ENCODE measurements at regions not wholly inside any gene's neighbourhood (a gene's known extent, or its start where the extent isn't known, plus 50 kb on each side); places are given as distances from the start of the nearest gene placed in this dataset.
"Not testable (repeated sequence)": the region's sequence is repeated elsewhere in the genome, so short reads cannot be mapped to it uniquely, and the experiment has no call there.

DNA sequence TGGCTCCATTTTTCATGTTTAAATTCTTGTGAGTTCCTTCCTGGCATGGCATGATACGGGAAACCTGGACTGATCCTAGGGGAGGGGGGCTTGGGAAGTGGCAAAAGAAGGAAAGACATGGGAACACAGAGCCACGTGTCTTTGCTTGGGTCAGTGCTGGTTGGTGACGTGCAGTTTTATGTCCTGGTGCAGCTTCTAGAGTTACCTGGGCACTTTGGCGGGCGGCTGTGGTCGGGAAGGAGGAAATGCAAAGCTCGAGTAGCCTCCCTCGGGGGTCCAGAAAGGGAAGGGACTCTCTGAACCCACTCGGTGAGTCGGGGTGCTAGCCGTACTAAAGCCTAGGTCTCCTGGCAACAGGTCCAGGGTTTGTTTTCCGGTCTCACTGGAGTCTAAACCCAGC is 94.6 kb downstream of the APOB start:
- H3K36me3 Mint-ChIP-seq (ENCODE audit: insufficient read depth in 2 of 2), result no peaks in the 10 kb centered on the region
- H3K27me3 Mint-ChIP-seq (ENCODE audit: low read depth), result no peaks in the 10 kb centered on the region
- no peak overlapping the region for H3K4me3 Mint-ChIP-seq
- DNase-seq, result no peak
- no peak overlapping the region for H3K27ac Mint-ChIP-seq
- H3K9me3 Mint-ChIP-seq, result no peaks in the 10 kb centered on the region
- ATAC-seq (replicated peaks in 1 of 2), result no peak
- no peaks in the 10 kb centered on the region for H3K4me1 Mint-ChIP-seq (ENCODE audit: low read depth)

DNA sequence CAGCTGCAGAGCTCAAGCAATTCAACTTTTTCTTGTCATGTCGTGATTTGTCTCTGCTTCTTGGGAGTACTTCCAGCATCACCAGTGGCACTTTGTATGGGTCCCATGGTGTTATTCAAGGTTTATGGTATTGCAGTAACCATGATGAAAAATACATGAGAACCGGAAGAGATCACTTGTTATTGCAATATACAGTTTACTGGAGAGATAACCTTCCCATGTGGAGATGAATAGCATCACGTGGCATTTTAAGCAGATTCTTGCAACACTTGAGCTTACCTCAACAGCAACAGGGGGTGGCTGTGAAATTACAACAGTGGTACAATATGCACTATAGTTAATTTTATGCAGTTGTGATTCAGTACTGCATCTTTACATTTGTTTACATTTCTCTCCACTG is 97.4 kb downstream of the APOB start:
- Mint-ChIP-seq H3K36me3 (ENCODE audit: insufficient read depth in 2 of 2) (no peaks in the 10 kb centered on the region), H3K4me1 (ENCODE audit: low read depth) (no peaks in the 10 kb centered on the region), H3K4me3 (no peak overlapping the region), H3K9me3 (no peaks in the 10 kb centered on the region), H3K27ac (no peak overlapping the region), H3K27me3 (ENCODE audit: low read depth) (no peaks in the 10 kb centered on the region)
- DNase-seq (no peak), ATAC-seq (replicated peaks in 1 of 2) (no peak)

DNA sequence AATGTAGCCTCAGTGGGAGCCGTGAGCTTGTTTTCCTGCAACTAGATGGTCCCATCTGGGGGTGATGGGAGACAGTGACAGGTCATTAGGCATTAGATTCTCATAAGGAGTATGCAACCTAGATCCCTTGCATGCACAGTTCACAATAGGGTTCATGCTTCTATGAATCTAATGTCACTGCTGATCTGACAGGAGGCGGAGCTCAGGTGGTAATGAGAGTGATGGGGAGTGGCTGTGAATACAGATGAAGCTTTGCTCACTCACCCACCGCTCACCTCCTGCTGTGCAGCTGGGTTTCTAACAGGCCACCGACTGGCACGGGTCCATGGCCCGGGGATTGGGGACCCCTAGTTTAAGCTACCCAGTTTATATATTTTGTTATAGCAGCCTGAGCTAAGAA is 100.2 kb downstream of the APOB start:
- H3K4me3 Mint-ChIP-seq; H3K9me3 Mint-ChIP-seq; ATAC-seq (replicated peaks in 1 of 2); H3K27me3 Mint-ChIP-seq (ENCODE audit: low read depth); H3K4me1 Mint-ChIP-seq (ENCODE audit: low read depth); H3K27ac Mint-ChIP-seq; H3K36me3 Mint-ChIP-seq (ENCODE audit: insufficient read depth in 2 of 2); DNase-seq: not testable (repeated sequence)

DNA sequence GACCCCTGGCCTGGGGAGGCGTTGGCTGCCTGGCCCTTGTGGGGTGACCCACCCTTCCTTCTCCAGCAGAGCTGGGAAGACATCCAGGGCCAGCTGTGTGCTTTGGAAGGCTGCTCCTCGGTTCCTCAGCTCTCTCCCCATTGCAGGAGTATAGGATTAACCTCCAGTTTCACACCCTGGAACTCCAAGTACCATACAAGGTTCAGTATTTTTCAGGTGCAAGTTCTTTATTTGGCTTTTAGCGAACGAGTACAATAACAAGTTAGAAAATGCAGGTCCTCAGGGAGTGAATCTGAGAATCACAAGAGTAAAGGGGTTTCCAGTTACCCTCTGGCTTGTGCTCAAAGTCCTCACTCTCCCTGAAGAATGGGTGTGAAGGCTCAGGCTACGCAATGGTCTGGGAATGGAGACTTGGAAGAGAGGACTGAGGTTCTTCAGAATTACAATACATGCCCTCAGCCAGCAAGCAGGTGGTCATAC is 101.2 kb downstream of the APOB start:
- Mint-ChIP-seq H3K27me3 (ENCODE audit: low read depth) (peaks cover under 1% of the 10 kb centered on the region), H3K36me3 (ENCODE audit: insufficient read depth in 2 of 2) (no peaks in the 10 kb centered on the region), H3K9me3 (no peaks in the 10 kb centered on the region), H3K4me1 (ENCODE audit: low read depth) (no peaks in the 10 kb centered on the region), H3K27ac (no peak overlapping the region), H3K4me3 (no peak overlapping the region)
- DNase-seq (no peak), ATAC-seq (replicated peaks in 1 of 2) (no peak)

DNA sequence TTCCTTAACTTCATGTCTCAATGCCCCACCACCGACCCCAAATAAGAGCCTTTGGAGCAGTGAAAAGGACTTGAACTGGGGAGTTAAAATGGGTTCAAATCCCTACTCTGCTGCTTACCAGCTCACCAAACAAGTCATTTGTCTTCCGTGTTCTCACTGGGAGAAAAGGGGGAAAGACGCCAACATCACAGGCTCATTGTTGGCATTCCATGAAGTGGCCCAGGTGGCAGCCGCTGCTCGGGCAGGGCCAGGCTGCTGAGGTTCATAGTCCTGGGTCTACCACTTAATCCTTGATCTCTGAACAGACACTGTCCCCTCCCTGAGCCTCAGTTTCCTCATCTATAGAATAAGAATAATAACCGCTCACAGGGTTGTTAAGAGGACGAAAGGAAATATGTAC is 103.0 kb downstream of the APOB start:
- H3K27ac Mint-ChIP-seq, result no peak overlapping the region
- H3K9me3 Mint-ChIP-seq, result no peaks in the 10 kb centered on the region

DNA sequence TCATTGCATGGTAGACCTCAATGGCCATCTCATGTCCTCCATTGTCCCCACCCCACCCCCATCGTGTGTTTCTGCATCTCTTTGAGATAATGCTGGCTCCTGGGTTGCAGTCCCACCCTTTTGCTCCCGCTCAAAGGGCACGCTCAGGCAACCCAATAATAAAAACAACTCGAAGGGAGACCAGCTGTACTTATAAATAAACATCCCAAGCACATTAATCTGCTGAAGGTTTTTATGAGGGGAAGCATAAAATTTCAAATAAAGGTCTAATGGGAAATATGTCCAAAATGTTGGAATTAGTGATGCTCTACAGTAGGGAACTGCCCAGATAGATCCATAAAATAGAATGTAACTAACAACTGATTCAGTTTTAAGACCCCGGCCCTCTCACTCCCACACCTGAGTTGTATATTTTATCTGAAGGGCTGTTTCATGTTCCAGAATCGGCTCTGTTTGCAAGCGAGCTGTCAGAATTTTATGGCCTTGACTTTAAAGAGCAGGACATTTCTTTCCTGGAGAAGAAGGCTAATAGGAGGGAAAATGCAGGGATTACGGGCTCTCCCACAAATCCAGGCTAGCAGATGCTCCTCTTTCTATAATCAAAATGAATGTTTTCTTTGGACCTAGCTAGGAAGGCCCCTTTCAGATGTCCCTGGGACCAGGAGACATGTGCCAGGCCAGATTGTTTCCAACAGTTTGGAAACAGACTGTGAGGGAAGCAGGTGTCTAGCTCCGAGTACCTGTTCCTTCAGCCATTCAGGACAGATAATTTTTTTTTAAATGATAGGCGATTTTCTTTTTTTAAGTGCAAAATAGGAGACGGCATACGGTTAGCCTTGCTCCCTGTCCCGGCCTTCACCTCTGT is 103.7 kb downstream of the APOB start:
- ATAC-seq (replicated peaks in 1 of 2), result no peak
- DNase-seq, result no peak
- Mint-ChIP-seq H3K27ac (no peak overlapping the region), H3K9me3 (no peaks in the 10 kb centered on the region), H3K27me3 (ENCODE audit: low read depth) (peaks cover 8% of the 10 kb centered on the region), H3K36me3 (ENCODE audit: insufficient read depth in 2 of 2) (no peaks in the 10 kb centered on the region), H3K4me3 (no peak overlapping the region), H3K4me1 (ENCODE audit: low read depth) (no peaks in the 10 kb centered on the region)

More for the DNA sequence above, 103.0 kb downstream of the APOB start:
- Mint-ChIP-seq H3K4me1 (ENCODE audit: low read depth) (no peaks in the 10 kb centered on the region), H3K27me3 (ENCODE audit: low read depth) (peaks cover 8% of the 10 kb centered on the region), H3K36me3 (ENCODE audit: insufficient read depth in 2 of 2) (no peaks in the 10 kb centered on the region), H3K4me3 (no peak overlapping the region)
- ATAC-seq (replicated peaks in 1 of 2) (no peak), DNase-seq (no peak)

DNA sequence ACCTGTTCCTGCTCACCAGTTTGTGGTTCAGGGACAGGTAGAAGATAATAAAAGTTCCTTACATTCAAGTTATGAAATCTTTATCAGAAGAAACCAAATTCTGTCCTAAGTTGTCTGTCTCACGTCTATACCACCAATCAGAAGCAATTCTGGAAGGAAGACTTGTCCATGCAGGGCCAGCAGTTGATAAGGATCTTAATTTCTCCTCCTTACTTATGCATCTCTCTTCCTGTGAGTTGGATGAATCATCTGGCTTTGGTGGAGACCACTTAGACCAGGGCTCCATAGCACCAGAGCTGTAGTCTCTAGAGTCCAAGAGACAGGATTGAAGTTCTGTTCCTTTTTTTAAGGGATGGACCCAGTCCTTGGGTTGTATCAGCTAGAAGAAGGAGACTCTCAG is 106.5 kb downstream of the APOB start:
- H3K4me3 Mint-ChIP-seq, result no peak overlapping the region
- no peaks in the 10 kb centered on the region for H3K4me1 Mint-ChIP-seq (ENCODE audit: low read depth)
- no peak for DNase-seq
- no peaks in the 10 kb centered on the region for H3K36me3 Mint-ChIP-seq (ENCODE audit: insufficient read depth in 2 of 2)
- peaks cover 8% of the 10 kb centered on the region for H3K27me3 Mint-ChIP-seq (ENCODE audit: low read depth)
- H3K27ac Mint-ChIP-seq, result no peak overlapping the region
- no peak for ATAC-seq (replicated peaks in 1 of 2)
- no peaks in the 10 kb centered on the region for H3K9me3 Mint-ChIP-seq

DNA sequence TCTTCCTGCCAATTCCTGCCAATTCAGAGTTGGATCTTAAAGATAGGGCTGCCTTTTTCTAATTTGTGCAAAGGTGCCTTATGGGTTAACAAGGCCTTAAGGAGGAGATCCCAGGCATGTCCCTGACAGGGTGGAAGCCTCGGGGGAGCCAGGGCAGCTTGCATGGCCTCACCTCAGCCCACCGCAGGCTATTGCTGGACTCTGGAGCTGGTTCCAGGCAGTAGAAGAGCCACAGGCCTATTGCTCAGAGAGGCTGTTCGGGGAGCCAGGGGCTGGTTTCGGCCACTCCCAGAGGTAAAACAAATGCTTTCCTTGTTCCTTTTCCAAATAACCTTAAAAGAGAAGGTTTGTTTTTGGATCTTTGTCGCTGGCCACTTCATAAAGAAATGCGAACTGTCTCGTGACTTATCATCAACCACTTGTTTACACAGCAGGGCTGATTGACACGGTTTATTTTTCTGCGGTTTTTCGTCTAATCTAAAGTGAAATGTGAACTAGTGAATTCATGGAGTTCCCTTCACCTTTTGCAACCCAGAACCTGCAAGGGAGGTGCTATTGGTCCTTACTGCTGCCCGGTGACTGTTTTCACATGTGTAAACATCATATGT is 108.6 kb downstream of the APOB start:
- ATAC-seq (replicated peaks in 1 of 2) (no peak), DNase-seq (no peak)
- Mint-ChIP-seq H3K4me1 (ENCODE audit: low read depth) (no peaks in the 10 kb centered on the region), H3K27me3 (ENCODE audit: low read depth) (peaks cover 14% of the 10 kb centered on the region), H3K27ac (no peak overlapping the region), H3K9me3 (peaks cover 0 to 1% of the 10 kb centered on the region in 2 donors), H3K36me3 (ENCODE audit: insufficient read depth in 2 of 2) (no peaks in the 10 kb centered on the region), H3K4me3 (no peak overlapping the region)

DNA sequence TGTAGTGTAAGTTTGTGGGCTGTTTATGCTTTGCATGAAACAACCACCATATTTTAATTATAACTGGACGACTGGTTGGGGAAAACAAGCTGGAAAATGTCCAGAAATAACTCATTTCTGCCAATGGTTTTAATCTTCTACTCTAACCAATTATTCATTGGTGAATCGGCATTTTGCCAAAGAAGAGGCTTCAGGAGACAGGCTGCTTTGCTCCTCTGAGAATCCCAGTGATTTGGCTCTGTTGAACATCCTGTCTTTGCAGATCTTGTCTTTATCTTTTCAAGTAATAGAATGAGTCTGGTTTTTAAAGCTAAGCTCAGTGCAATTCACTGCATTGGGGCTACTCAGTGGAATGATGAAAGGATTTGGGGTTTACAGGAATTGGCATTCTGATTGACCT is 109.6 kb downstream of the APOB start:
- Mint-ChIP-seq H3K27ac (no peak overlapping the region), H3K27me3 (ENCODE audit: low read depth) (peaks cover 15% of the 10 kb centered on the region), H3K36me3 (ENCODE audit: insufficient read depth in 2 of 2) (no peaks in the 10 kb centered on the region), H3K9me3 (peaks cover under 1 to 3% of the 10 kb centered on the region in 2 donors), H3K4me1 (ENCODE audit: low read depth) (no peaks in the 10 kb centered on the region), H3K4me3 (no peak overlapping the region)
- no peak for DNase-seq
- no peak for ATAC-seq (replicated peaks in 1 of 2)

DNA sequence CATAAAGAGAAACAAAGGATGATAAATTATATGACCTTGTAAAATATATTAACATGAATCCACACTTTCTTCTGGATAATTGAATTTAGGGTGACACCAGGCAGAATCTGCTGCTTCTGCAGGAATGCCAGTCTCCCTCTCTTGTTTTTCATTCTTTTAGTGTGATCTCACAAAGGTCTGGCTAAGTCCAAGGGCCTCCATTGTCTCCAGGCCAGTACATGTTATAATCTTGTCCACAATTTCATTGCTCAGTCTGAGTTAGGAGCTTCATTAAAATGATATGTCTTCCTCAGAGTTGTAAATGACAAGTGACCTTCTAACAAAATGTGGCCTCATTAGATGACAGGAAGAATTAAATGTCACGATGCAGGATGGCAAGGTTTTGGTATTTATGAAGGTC is 110.2 kb downstream of the APOB start:
- DNase-seq (no peak), ATAC-seq (replicated peaks in 1 of 2) (no peak)
- peaks cover 5 to 6% of the 10 kb centered on the region in 2 donors for H3K9me3 Mint-ChIP-seq
- H3K27me3 Mint-ChIP-seq (ENCODE audit: low read depth), result peaks cover 15% of the 10 kb centered on the region
- no peak overlapping the region for H3K27ac Mint-ChIP-seq
- no peaks in the 10 kb centered on the region for H3K4me1 Mint-ChIP-seq (ENCODE audit: low read depth)
- no peak overlapping the region for H3K4me3 Mint-ChIP-seq
- peaks cover 3 to 4% of the 10 kb centered on the region in 2 donors for H3K36me3 Mint-ChIP-seq (ENCODE audit: insufficient read depth in 2 of 2)

DNA sequence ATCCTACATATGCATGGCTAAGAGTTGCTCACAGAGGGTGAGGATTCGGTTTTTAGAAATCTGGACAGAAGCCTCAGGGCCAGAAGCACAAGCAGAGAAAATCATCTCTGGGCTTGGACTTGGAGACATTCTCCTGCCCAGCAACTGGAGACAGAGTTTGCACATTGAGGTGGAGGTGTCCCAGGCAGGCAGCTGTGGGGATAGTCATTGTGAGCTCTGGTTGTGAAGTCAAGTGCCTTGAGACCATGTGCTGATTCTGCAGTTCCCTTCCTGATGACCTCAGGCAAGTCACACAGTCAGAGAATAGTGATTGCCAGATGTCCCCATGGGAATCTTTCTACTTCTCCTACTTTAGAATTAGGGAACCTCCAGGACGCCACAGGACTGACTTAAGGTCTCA is 108.4 kb upstream of the LDAH start:
- Mint-ChIP-seq H3K36me3 (ENCODE audit: insufficient read depth in 2 of 2) (peaks cover 3 to 5% of the 10 kb centered on the region in 2 donors), H3K9me3 (peaks cover 8 to 12% of the 10 kb centered on the region in 2 donors), H3K4me1 (ENCODE audit: low read depth) (no peaks in the 10 kb centered on the region), H3K27ac (no peak overlapping the region), H3K4me3 (no peak overlapping the region), H3K27me3 (ENCODE audit: low read depth) (peaks cover 7% of the 10 kb centered on the region)
- ATAC-seq (replicated peaks in 1 of 2), result no peak
- DNase-seq, result no peak

DNA sequence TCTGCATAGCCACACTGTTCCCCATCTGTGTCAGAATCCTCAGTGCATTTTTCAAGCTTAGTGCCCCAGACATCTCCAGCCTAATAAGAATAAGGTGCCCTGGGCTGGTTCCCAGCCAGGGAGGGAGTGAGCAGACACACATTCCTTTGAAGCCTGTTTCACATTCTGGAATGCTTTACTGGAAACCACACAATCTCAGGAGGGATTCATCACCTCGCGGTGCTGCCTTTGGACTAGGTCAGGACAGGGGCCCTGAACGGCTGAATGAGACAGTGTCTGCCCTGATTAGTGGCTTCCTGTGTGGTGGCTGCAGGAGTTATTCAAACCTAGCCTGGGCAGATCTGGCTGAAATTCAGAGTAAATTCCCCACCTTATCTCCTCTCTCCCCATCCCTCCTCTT is 108.0 kb upstream of the LDAH start:
- peaks cover 8 to 12% of the 10 kb centered on the region in 2 donors for H3K9me3 Mint-ChIP-seq
- no peak overlapping the region for H3K27ac Mint-ChIP-seq
- H3K4me1 Mint-ChIP-seq (ENCODE audit: low read depth), result no peaks in the 10 kb centered on the region
- H3K36me3 Mint-ChIP-seq (ENCODE audit: insufficient read depth in 2 of 2), result peaks cover 3 to 5% of the 10 kb centered on the region in 2 donors
- DNase-seq (no peak), ATAC-seq (replicated peaks in 1 of 2) (no peak)
- H3K27me3 Mint-ChIP-seq (ENCODE audit: low read depth), result peaks cover 7% of the 10 kb centered on the region
- H3K4me3 Mint-ChIP-seq, result no peak overlapping the region

DNA sequence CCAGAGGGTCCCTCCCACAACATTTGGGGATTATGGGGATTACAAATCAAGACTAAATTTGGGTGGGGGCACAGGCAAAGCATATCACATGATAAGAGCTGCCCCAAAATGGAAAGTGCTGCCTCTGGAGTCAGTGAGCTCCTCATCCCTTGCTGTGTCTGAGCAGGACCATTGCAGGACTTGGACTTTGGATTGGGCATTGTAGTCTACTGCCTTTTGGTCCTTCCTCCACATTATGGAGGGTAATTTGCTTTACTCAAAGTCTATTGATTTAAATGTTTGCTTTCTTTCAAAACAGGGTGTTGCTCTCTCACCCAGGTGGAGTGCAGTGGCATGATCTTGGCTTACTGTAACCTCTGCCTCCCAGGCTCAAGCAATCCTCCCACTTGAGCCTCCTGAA is 106.8 kb upstream of the LDAH start:
- H3K27me3 Mint-ChIP-seq (ENCODE audit: low read depth), result peaks cover 8% of the 10 kb centered on the region
- H3K4me3 Mint-ChIP-seq, result no peak overlapping the region
- peaks cover 8 to 12% of the 10 kb centered on the region in 2 donors for H3K9me3 Mint-ChIP-seq
- H3K36me3 Mint-ChIP-seq (ENCODE audit: insufficient read depth in 2 of 2), result peaks cover 3 to 5% of the 10 kb centered on the region in 2 donors
- no peak overlapping the region for H3K27ac Mint-ChIP-seq
- H3K4me1 Mint-ChIP-seq (ENCODE audit: low read depth), result no peaks in the 10 kb centered on the region
- ATAC-seq (replicated peaks in 1 of 2) (no peak), DNase-seq (no peak)
